ENCODE measurements at regions not wholly inside any gene's neighbourhood (a gene's known extent, or its start where the extent isn't known, plus 50 kb on each side); places are given as distances from the start of the nearest gene placed in this dataset.

- no peak for TF ChIP-seq CTCF (IDR thresholded peaks at IDR 0.05 in 4 of 5, conservative IDR thresholded peaks at IDR 0.05 in 1 of 5)
- no peak for TF ChIP-seq POLR2A (IDR thresholded peaks at IDR 0.05)
Measured at GRCh38 chr10:69718951-69719350, 82.8 kb upstream of the COL13A1 start.
